Fibroblast of villous mesenchyme (primary cell): ENCODE measurements at regions not wholly inside any gene's neighbourhood (a gene's known extent, or its start where the extent isn't known, plus 50 kb on each side); places are given as distances from the start of the nearest gene placed in this dataset.

ENCODE experiments used
- DNase-seq: peaks from one replicate; pipeline ENCODE4 v3.0.0-alpha.2; 2010; ENCODE audit warnings: low read depth
- H3K4me3 ChIP-seq: 2 replicates; pipeline ENCODE4 v1.5.1; 2011; ENCODE audit warnings: low read depth, mild to moderate bottlenecking, low read length
- TF ChIP-seq, protein P1 (sequence below): IDR thresholded peaks from 2 replicates; pipeline ENCODE4 v1.5.1; 2012; ENCODE audit warnings: low read depth, mild to moderate bottlenecking, low read length; ENCODE audit not compliant: insufficient read depth

DNA sequence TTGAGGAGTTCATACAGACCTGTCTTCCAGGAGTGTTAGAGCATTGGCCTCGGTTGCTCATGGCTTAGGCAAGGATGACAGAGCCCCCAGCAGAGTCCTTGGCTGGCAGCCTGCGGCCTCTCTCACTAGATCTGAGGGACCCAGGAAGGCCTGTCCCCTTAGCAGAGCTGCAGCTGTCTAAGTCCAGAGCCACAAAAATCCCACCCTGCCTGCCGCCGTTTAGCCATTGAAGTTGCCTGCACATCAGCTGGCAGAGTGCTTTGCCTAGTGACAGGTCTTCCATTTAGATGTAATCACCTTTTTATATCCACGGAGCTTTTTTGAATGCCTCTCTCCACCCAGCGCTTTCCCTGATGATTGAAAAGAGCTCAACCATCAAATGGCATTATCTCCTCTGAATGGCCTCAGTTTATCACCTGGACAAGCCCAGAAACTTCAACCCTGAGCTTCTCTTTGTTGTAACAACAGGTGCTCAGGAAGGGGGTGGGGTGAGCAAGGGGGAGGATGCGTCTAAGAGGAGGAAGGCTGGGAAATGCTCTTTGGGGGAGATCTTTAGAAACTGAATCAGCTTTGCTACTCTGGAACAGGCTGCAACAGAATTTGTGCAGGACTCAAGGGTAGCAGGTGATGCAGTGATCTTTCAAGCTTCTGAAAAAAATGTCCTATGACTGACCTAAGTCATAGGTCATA, 71.9 kb downstream of the TNP1 start:
- TF ChIP-seq, protein P1, sequence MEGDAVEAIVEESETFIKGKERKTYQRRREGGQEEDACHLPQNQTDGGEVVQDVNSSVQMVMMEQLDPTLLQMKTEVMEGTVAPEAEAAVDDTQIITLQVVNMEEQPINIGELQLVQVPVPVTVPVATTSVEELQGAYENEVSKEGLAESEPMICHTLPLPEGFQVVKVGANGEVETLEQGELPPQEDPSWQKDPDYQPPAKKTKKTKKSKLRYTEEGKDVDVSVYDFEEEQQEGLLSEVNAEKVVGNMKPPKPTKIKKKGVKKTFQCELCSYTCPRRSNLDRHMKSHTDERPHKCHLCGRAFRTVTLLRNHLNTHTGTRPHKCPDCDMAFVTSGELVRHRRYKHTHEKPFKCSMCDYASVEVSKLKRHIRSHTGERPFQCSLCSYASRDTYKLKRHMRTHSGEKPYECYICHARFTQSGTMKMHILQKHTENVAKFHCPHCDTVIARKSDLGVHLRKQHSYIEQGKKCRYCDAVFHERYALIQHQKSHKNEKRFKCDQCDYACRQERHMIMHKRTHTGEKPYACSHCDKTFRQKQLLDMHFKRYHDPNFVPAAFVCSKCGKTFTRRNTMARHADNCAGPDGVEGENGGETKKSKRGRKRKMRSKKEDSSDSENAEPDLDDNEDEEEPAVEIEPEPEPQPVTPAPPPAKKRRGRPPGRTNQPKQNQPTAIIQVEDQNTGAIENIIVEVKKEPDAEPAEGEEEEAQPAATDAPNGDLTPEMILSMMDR = no peak
- DNase-seq = no peak
- H3K4me3 ChIP-seq = no peak overlapping the region

DNA sequence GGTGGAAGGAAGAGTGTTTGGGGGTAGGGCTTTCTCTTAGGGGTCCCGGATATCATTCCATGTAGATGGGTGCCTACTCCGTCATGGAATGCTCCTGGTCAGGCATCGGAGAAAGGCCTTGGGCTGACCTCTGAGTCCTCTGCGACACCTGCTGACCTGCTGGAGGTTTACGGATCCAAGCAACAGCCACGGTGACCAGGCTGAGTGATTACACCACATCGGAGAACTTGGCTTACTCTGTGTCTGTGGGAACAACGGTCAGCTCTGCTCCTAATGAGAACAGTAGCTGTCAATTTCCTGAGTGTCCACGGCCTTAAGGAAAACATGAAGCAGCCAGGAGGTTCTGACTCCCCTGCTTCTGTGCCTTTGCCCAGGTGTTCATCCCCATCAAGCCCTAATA, 73.2 kb downstream of the TNP1 start:
- H3K4me3 ChIP-seq = no peak overlapping the region
- no peak for DNase-seq
- TF ChIP-seq, protein P1 = no peak

DNA sequence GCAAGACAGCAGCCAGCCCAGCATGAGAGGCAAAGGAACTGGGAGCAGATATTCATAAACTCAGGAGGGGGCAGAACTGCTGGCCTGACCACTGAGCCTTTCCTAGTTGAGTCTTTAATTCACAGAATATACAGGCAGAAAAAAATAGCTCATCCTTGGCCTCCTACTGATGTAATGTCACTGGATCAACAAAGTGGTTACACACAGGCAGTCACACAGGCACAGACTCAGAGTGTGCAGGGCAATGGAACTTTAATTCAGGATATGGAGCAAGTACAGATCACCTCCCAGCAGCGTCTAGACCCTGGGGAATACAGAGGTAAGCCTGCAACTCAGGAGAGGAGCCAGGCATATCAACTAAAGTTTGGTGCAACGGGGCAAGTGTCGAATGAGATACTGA, 75.4 kb downstream of the TNP1 start:
- TF ChIP-seq, protein P1 = no peak
- H3K4me3 ChIP-seq = no peak overlapping the region
- DNase-seq = no peak

DNA sequence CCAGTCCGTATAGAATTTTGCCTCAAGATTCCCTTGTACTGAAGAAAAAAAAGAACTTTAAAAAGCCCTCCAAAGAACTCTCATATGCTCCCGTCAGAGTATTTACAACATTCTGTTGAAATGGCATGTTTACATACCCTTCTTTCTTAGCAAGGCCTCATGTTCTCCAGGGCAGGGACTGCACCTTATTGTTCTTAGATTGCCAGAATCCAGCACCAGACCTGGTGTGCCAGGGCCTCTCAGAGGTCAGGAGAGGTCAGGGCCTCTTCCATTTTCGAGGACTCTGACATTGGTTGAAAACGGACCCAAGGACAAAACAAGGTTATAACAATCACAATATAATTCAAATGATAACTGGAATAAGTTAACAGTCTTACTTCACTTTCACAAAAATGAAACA, 78.2 kb downstream of the TNP1 start:
- no peak overlapping the region for H3K4me3 ChIP-seq
- TF ChIP-seq, protein P1 = no peak

DNA sequence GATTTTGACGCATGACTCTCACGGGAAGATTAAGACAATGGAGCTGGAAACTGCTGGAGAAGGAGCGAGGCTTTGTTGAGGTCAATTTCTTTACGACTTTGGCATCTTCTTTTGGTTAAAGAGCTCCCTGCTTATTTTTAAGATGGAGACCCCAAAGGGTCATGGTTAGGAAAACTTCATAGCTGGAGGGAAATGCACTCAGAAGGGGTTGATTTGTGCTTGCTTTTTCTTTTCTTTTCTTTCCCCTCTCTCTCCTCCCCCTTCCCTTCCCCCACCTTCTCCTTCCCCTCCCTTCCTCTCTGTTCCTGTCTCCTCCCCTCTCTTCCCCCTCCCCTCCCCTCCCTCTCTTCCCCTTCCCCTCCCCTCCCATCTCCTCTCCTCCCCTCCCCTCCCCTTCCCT, 79.0 kb downstream of the TNP1 start:
- no peak for DNase-seq
- TF ChIP-seq, protein P1 = no peak
- H3K4me3 ChIP-seq = no peak overlapping the region

More for the DNA sequence above, 78.2 kb downstream of the TNP1 start:
- DNase-seq = no peak

DNA sequence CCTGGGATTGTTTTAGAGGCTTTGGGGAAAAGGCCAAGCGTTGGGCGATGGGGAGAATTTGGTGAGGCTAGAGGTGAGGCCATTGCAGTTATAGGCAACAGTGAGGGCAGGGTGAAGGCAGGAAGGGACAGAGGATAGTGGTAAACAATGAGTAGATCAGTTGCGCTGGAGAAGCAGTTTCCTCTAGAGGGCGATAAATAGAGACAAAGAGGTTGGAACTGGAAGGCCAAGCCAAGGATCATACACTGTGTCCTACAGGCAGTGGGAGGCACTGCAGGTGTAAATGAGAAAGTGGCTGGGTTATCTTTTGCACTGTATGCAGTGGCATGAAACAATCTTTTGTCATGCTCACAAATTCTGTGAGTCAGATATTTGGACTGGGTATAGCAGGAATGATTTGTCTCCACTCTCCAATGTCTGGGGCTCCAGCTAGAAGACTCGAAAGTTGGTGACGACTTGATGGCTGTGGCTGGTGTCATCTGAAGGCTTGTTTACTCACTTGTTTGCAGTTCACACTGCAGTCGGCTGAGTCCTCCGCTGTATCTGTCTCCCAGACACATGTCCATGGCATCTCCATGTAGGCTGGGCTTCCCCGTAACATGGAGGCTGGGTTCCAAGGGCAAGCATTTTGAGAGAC, 82.1 kb downstream of the TNP1 start:
- peak; percentile 56 for DNase-seq
- TF ChIP-seq, protein P1 = peak; percentile 88
- H3K4me3 ChIP-seq = no peak overlapping the region
